ENCODE measurements at regions not wholly inside any gene's neighbourhood (a gene's known extent, or its start where the extent isn't known, plus 50 kb on each side); places are given as distances from the start of the nearest gene placed in this dataset.

- no peak for TF ChIP-seq CTCF (IDR thresholded peaks at IDR 0.05)
- DNase-seq (no peak), ATAC-seq (no peak)
- H3K4me1 ChIP-seq (ENCODE audit: low read depth): no peaks in the 10 kb centered on the region
- no peak overlapping the region for H3K4me3 ChIP-seq
- intact Hi-C loops (cut with DNase I, micrococcal nuclease): no loop called here
- H3K36me3 ChIP-seq (ENCODE audit: low read depth): no peaks in the 10 kb centered on the region
- no peaks in the 10 kb centered on the region for H3K9me3 ChIP-seq
Measured at GRCh38 chr4:187070158-187070557, 346.5 kb upstream of the FAT1 start.

DNA sequence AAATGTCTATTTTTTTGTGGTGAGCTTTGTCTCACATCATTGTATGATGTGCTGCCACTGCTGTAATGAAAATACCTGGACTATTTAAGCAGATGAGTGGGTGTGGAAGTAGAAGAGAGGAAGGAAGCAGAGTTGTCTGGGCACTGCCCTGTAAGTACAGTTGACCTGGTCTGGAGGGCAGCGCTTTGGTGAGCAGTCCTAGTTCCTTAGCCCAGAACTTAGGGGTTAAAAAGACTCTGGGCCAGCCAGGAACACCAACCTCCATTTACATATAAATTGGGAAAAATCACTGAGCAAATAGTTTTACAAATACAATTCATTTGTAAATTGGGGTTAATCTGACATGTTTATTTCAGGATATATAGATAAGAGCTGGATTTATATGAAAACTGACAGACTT lies 347.1 kb upstream of the FAT1 start:
- ATAC-seq: no peak
- H3K9me3 ChIP-seq: no peaks in the 10 kb centered on the region
- no peaks in the 10 kb centered on the region for H3K36me3 ChIP-seq (ENCODE audit: low read depth)
- intact Hi-C loops (cut with DNase I, micrococcal nuclease): no loop called here
- no peak overlapping the region for H3K4me3 ChIP-seq
- no peak for TF ChIP-seq CTCF (IDR thresholded peaks at IDR 0.05)
- no peaks in the 10 kb centered on the region for H3K4me1 ChIP-seq (ENCODE audit: low read depth)
- DNase-seq: no peak

- Histone ChIP-seq H3K4me1 (ENCODE audit: low read depth) (no peaks in the 10 kb centered on the region), H3K4me3 (no peak overlapping the region), H3K36me3 (ENCODE audit: low read depth) (no peaks in the 10 kb centered on the region), H3K9me3 (no peaks in the 10 kb centered on the region)
- no peak for TF ChIP-seq CTCF (IDR thresholded peaks at IDR 0.05)
- intact Hi-C loops (cut with DNase I, micrococcal nuclease): no loop called here
- no peak for ATAC-seq
- DNase-seq: no peak
Measured at GRCh38 chr4:187071946-187072600, 348.4 kb upstream of the FAT1 start.

DNA sequence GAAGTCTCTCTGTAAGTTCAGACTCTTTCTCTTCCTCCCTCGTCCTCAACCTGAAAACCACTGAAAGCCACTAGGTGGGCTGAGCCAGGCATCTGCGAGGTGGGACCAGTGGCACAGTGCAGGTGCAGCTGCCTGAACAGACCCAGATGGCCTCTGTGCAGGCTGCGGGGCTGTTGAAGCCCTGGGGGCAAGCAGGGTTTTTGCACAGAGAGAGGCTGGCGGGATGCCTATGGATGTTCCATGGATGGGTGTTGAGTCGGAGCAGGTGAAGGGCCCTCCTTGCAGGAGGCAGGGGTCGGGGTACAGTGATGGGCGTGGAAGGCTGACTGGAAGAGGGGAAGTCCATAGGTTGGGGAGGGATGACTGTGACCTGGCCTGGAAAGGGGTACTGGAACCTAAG lies 350.2 kb upstream of the FAT1 start:
- DNase-seq (no peak), ATAC-seq (no peak)
- intact Hi-C loops (cut with DNase I, micrococcal nuclease): no loop called here
- H3K4me1 ChIP-seq (ENCODE audit: low read depth): no peaks in the 10 kb centered on the region
- H3K9me3 ChIP-seq: no peaks in the 10 kb centered on the region
- no peak overlapping the region for H3K4me3 ChIP-seq
- H3K36me3 ChIP-seq (ENCODE audit: low read depth): no peaks in the 10 kb centered on the region
- no peak for TF ChIP-seq CTCF (IDR thresholded peaks at IDR 0.05)

DNA sequence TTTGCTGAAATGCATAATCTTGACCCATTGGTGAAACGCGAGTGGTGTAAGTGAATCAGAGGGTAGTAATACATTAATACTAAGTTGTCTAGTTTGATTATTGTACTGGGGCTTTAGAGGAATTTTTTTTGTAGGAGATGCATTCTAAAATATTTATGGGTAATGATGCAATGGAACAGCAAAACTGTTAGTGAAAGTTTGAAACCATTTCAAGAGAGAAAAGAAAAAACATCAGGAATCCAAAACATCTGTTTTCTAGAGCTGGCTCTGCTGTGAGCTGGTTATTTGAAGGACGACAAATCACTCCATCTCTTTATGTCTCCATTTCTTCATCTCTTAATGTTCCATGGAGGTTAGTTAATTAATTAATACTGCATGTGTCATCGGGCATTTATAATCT lies 351.9 kb upstream of the FAT1 start:
- H3K36me3 ChIP-seq (ENCODE audit: low read depth): no peaks in the 10 kb centered on the region
- H3K4me3 ChIP-seq: no peak overlapping the region
- intact Hi-C loops (cut with DNase I, micrococcal nuclease): no loop called here
- no peak for DNase-seq
- no peaks in the 10 kb centered on the region for H3K4me1 ChIP-seq (ENCODE audit: low read depth)
- TF ChIP-seq CTCF (IDR thresholded peaks at IDR 0.05): no peak
- H3K9me3 ChIP-seq: no peaks in the 10 kb centered on the region
- no peak for ATAC-seq
